Renal cortex interstitium (tissue), 11 donors: ENCODE measurements at regions not wholly inside any gene's neighbourhood (a gene's known extent, or its start where the extent isn't known, plus 50 kb on each side); places are given as distances from the start of the nearest gene placed in this dataset.
A peak's percentile ranks its signal among the peaks of the same experiment; 100 is the strongest.

Experiments used
- DNase-seq, 11 donors: peaks; one replicate each; pipeline ENCODE4 v3.0.0-alpha.2; 2013; ENCODE audit warnings: low read depth in 9 of 11, low spot score in 4 of 11; ENCODE audit errors: extremely low read depth in 1 of 11

DNA sequence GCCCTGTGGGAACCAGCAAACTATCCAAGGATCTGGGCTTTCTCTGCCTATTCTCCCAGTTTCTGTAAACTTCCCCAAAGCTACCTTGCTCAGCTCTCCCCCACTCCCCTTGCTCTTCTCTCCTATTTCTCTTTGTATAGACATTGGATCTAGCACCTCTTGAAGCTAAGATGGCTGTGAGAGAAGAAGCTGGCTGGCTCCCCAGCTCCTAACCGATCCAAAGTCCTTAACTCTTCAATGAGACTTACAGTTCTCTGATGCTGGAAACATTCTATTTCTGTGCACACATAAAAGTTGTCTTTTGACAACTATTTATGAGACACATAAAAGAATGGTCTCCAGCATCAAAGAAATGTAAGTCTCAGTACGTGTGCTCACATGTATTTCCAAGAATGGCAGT is 70.6 kb upstream of the C3orf80 start:
- DNase-seq, result no peak

DNA sequence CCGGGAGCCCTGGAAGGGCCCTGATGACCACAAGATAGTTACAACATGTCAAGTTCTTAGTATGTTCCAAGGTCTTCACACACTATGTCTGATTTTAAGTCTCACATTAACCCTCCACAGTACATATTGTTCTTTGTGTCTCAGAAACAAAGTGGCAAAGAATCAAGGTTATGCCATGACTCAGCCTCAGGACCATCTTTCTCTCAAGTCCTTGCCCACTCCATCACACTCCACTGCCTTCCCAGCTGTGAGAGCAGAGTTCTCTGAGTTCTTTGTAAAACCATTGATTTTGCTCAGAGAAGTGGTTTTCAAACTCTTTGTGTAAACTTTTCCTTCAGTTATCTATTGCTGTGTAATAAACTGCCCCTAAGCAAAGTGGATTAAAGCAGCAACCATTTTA is 67.9 kb upstream of the C3orf80 start:
- DNase-seq, result no peak

DNA sequence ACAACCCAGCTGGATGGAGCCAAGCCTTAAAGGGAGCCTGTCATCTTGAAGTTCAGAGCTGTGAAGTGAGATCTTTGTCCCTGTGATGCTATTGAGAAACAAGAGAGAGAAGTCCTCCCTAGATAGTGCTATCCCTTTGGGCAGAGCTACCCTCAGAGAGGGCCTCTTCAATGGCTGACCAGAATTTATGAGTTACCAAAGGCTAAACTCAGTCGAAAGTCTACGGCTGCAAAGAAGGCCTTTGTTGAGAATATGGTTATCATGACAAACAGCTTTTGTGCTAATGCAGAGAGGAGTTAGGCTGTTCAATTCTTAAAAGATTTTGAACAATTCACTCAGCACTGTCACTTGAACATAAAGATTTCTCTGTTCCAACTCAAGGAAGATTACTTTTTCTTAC is 65.9 kb upstream of the C3orf80 start:
- DNase-seq, result no peak

DNA sequence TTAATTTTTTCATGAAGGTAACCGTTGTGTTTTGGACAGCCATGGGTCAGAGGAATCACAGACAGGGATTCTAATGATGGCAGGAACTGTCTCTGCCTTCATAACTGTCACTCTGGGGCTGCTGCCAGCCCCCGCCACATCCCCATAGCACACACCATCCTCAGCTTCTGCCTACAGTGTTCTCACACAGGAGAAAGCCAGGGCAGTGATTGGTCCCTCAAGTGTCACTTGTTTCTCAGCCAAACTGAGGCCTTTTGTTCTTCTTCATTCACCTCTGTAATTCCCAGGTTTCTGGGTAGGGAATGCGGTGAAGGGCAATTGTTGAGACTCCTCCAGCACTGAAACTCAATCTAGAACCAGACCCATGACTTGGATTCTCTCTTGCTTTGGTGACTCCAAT is 65.4 kb upstream of the C3orf80 start:
- no peak for DNase-seq

DNA sequence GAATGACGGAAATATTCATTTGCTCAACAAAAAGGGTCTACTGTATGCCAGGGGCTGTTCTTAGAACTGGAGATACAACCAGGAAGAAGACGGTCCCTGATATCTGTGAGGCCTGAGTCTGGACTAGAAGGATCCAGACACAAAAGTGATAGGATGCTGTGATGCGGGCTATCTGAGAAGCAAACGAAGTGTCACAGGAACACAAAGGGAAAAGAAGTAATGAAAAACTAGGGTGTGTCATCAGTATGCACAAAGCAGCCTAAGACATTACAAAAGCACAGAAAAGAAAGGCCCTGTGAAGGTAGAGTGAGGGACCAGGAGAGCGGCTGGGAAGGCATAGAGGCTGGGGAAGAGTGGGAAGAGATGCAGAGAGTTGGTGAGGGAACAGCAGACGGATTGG is 63.3 kb upstream of the C3orf80 start:
- DNase-seq, result no peak

DNA sequence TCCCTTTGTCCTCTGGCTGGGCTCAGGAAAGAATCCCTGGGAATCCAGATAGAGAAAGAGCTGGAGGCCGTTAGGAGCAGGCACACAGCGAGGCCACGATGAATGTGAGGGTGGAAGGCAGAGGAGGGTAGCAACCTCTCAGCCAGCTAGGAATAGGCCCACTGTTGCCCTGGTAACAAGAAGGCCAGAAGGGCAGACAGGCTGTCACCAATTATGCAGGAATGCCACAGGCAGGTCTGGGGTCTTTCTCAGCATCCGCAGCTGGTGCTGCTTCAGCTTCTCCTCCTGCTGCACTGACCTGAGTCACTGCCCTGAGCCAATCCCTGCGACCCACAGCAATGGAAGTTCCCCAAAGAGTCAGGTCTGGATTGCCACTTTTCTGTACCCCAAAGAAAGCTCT is 62.8 kb upstream of the C3orf80 start:
- DNase-seq, result peak in 2 of 11 donors; percentile 25 to 30

DNA sequence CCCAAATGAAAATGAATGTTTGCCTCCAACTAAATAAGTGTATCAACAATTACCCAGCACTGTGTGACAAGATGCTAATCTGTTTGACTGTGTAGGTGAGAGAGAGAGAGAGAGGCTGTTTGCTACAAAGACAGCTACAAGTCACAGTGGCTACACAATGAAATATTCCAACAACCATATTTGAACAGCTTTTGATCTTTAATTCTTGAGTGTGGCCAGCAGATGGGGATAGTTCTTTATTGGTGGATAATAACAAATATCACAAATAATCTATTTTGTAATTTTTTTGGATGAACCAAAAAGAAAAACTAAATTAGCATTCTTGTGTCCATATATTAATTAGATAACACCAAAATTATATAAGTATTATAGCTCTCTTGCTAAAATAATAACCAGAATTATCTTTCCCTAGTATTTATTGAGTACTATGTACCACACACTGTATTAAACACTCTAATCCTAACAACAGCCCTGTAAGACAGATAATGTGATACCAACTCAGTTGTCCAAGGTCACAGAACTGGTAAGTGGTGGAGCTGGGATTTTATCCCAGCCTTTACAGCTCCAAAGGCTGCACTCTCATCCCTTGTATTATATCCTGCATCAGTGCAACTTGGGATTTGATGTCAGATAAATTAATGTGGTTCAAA is 61.9 kb upstream of the C3orf80 start:
- DNase-seq, result no peak

DNA sequence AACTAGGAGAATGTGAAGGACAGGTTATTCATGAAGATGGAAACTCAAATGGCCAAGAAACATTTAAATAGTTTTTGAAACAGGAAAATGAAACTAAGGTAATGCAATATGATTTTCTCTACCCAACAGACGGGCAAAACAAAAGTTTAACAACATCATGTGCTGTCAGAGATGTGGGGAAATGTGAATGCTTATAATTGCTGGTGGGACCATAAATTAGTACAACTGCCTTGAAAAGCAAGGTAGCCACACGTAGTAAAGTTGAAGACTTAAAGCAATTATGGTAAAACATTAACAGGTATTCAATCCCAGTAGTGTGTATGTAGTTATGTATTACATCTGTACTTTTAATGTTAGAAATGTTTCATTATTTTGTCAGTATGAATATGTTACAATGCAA is 57.0 kb upstream of the C3orf80 start:
- DNase-seq, result no peak

DNA sequence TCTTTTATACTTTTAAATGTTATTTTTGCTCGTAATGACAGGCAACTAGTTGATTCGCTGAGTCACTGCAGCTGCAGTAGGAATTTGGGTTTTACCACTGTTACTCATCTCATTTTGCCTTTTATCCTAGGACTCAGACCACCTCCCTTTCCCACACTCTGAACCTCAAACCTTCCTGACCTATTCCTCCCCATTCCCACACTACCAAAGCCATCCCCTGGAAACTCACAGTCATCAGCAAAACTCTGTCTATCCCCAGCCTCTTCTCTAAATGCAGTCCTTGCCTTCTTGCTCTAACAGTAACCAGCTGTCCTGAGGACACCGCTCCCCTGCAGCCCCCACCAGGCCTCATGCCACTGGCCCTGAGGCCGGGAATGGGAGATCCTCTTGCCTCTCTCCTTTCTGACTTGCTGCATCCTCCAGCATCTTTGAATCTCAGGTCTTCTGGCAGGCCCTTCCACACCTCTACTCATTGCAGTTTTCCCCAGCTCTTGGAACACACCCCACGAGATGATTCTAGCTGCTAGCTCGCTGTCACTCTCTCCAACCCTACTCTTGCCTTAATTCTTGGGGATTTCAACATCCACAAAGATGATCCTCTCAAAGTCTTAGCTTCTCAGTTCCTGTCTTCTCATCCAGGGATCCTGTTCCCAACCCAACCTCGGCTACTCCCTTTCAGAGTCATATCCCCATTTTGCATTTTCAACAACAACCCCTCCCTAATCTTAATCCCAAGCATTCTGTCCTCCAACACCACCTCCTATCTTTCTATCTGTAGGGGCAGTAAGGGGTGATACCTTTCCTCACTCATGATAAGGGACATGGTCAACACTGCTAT is 55.9 kb upstream of the C3orf80 start:
- no peak for DNase-seq

DNA sequence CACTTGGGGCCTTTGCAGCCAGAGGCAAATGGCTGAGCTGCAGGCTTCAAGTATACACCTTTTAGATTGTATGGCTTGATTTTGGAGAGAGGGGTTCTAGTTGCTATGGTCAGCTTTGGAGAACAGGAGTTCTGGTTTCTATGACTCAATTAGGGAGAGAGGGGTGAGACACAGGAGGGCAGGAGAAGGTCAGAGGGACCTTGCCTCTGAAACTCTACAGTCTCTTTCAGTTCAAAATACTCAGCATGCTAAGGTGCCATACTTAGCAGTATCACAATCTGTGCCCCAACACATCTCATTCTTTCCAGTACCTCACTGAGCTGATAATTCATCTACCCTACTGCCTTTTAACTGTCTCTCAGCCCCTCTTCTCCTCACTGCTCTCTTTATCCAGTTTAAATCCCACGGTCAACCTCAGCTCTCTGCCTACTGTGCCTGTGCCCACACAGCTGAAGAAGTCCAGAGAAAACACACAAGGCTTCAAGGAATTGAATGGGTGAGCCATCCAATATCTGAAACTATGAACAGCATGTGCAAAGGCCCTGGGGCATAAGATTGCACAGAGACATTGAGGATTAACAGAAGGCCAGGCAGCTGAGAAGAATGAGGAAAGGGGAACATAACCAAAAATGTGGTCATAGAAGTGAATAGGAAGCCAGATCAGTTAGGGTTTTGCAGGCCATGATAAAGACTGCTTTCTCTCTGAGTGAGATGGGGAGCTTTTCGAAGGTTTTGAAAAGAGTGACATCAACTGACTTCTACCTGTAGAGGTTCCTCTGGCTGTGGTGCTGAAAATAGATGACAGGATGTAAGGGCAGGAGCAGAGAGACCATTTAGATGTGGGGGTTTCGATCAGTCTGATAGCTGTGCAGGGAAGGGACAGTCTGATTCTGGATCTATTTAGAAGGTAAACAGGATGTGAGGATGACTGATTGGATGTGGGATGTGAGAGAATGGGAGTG is 54.5 kb upstream of the C3orf80 start:
- no peak for DNase-seq

DNA sequence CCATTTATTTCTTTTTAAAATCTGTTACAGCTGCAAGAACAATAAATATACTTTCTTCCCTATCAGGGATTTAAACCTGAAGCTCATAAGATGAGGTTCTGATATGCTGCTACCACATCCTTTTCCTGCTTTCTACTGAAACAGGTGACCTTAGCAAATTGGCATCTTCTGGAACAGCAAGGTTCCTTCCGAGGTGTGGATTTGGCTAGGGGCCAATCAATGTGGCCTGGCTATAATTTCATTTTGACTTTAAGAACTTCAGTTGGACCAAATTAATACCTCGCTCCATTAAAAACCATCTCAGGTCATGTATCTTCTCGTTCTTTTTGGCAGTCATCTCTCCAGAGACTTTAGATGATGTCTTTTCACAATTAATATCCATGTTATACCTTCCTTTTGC is 53.4 kb upstream of the C3orf80 start:
- no peak for DNase-seq

DNA sequence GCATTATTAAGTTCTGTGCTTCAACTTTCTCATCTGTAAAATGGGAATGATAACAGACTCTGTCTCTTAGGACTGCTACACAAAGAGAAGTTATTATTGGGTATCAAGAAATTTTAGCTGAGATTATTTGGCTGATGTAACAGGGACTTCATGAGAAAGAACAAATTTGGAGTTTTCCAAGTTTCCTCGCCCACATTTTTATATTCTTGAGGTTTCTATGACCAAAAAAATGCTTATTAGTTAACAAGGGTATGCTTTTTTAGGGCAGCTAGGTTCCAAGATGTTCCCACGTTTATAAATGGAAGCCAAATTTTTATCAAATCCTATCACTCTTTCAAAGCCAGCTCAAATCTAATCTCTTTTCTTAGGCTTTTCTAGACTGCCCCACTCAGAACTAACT is 50.6 kb upstream of the C3orf80 start:
- DNase-seq, result no peak
